ENCODE measurements at regions not wholly inside any gene's neighbourhood (a gene's known extent, or its start where the extent isn't known, plus 50 kb on each side); places are given as distances from the start of the nearest gene placed in this dataset.

GRCh38 chr6:53744321-53744720, 50.5 kb upstream of the LRRC1 start:
- H3K4me3 ChIP-seq: no peak overlapping the region
- no peaks in the 10 kb centered on the region for H3K9me3 ChIP-seq
- no peaks in the 10 kb centered on the region for H3K4me1 ChIP-seq
- TF ChIP-seq CTCF (IDR thresholded peaks at IDR 0.05): no peak
- TF ChIP-seq POLR2A (IDR thresholded peaks at IDR 0.05): no peak
- H3K27me3 ChIP-seq: no peaks in the 10 kb centered on the region
- no peaks in the 10 kb centered on the region for H3K36me3 ChIP-seq
- intact Hi-C loops (cut with DNase I; ENCODE audit: low total_unique reads): no loop called here
- H3K27ac ChIP-seq: no peak overlapping the region
- DNase-seq: no peak

- Histone ChIP-seq H3K4me3 (no peak overlapping the region), H3K27ac (no peak overlapping the region), H3K36me3 (no peaks in the 10 kb centered on the region), H3K4me1 (no peaks in the 10 kb centered on the region), H3K9me3 (no peaks in the 10 kb centered on the region), H3K27me3 (no peaks in the 10 kb centered on the region)
- DNase-seq: no peak
- TF ChIP-seq CTCF (IDR thresholded peaks at IDR 0.05): no peak
- no peak for TF ChIP-seq POLR2A (IDR thresholded peaks at IDR 0.05)
- intact Hi-C loops (cut with DNase I; ENCODE audit: low total_unique reads): no loop called here
Observed at GRCh38 chr6:53741034-53741823, 53.6 kb upstream of the LRRC1 start.

DNA sequence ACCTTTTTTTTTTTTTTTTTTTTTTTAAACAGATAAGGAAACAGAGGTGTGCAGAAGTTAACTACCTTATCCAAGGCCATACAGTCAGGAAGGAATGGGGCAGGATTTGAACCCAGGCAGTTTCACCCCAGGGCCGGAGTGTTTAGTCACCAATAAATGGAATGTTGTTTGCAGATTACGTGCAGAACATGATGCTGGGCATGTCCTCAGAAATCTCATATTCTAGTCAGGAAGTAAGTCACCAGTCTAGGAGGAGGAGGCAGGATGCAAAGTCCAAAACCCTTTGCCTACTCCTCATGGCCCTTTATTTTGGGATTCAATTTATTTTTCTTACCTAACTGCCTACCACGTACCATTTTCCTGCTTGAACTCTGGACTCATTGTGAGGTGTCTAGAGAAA, 57.1 kb upstream of the LRRC1 start:
- Histone ChIP-seq H3K9me3 (no peaks in the 10 kb centered on the region), H3K27ac (no peak overlapping the region), H3K4me3 (no peak overlapping the region), H3K36me3 (no peaks in the 10 kb centered on the region), H3K4me1 (no peaks in the 10 kb centered on the region), H3K27me3 (no peaks in the 10 kb centered on the region)
- intact Hi-C loops (cut with DNase I; ENCODE audit: low total_unique reads): no loop called here
- no peak for DNase-seq
- no peak for TF ChIP-seq CTCF (IDR thresholded peaks at IDR 0.05)
- TF ChIP-seq POLR2A (IDR thresholded peaks at IDR 0.05): no peak

GRCh38 chr6:53735896-53736295, 58.9 kb upstream of the LRRC1 start:
- no peak for TF ChIP-seq CTCF (IDR thresholded peaks at IDR 0.05)
- TF ChIP-seq POLR2A (IDR thresholded peaks at IDR 0.05): no peak
- Histone ChIP-seq H3K4me3 (no peak overlapping the region), H3K4me1 (no peaks in the 10 kb centered on the region), H3K9me3 (no peaks in the 10 kb centered on the region), H3K27ac (no peak overlapping the region), H3K27me3 (no peaks in the 10 kb centered on the region), H3K36me3 (no peaks in the 10 kb centered on the region)
- no peak for DNase-seq
- intact Hi-C loops (cut with DNase I; ENCODE audit: low total_unique reads): no loop called here

DNA sequence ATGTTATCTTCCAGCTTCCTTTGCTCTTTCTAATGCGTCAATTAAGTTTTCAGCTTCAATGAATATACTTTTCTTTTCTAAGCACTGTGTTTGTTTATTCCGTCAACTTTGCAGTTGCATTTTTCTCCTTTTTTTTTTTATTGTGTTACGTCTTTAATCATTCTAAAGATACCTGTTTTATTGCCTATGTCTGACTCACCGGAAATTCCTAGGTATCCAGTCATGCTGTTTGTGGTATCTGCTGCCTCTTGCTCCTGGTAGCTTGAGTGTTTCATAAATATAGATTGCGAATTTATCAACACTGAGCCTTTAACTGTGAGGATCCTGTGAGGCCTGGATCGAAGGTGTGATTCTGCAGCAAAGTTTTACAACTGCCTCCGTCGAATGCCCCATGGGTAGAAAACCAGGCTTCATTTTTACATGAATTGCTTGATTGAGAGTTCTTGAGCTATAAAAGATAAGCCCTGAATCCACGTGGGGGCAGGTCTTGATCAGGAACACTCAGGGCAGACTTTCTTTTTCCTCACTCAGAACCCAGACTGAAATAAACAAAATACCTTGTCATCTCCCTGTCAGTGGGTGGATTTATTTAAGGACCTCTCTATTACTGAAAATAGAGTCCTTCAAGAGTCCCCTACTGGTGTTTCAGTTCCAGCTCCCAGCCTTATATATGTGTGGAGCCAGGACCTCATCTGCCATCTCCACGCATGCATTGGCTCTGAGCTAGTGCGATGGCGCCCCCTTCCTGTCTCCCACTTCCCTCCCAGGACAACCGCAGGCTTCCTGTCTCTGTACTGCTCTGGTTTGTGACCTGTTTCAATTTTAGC, 60.1 kb upstream of the LRRC1 start:
- no peak for DNase-seq
- Histone ChIP-seq H3K4me3 (no peak overlapping the region), H3K27ac (no peak overlapping the region), H3K27me3 (no peaks in the 10 kb centered on the region), H3K36me3 (no peaks in the 10 kb centered on the region), H3K4me1 (no peaks in the 10 kb centered on the region), H3K9me3 (no peaks in the 10 kb centered on the region)
- intact Hi-C loops (cut with DNase I; ENCODE audit: low total_unique reads): no loop called here
- no peak for TF ChIP-seq CTCF (IDR thresholded peaks at IDR 0.05)
- no peak for TF ChIP-seq POLR2A (IDR thresholded peaks at IDR 0.05)

Measured in uterus (tissue), 3 donors.